Kidney epithelial cell (primary cell): ENCODE measurements at regions not wholly inside any gene's neighbourhood (a gene's known extent, or its start where the extent isn't known, plus 50 kb on each side); places are given as distances from the start of the nearest gene placed in this dataset.

Source experiments
- DNase-seq: peaks from one replicate; pipeline ENCODE4 v3.0.0-alpha.2; 2010; ENCODE audit warnings: low read depth
- H3K27me3 ChIP-seq: 2 replicates; pipeline ENCODE4 v1.6.0; 2011; ENCODE audit warnings: low read length; ENCODE audit not compliant: control insufficient read depth, insufficient read depth
- H3K36me3 ChIP-seq: 2 replicates; pipeline ENCODE4 v1.5.1; 2011; ENCODE audit warnings: low read length; ENCODE audit not compliant: control insufficient read depth, insufficient read depth
- H3K4me3 ChIP-seq: 2 replicates; pipeline ENCODE4 v1.5.1; 2011; ENCODE audit warnings: low read depth, mild to moderate bottlenecking, control low read depth, low read length
- CTCF ChIP-seq: IDR thresholded peaks from 2 replicates; pipeline ENCODE4 v1.5.1; 2011; ENCODE audit warnings: mild to moderate bottlenecking, moderate library complexity, low read length, control low read depth, inconsistent platforms; ENCODE audit not compliant: insufficient read depth, poor library complexity, severe bottlenecking

DNA sequence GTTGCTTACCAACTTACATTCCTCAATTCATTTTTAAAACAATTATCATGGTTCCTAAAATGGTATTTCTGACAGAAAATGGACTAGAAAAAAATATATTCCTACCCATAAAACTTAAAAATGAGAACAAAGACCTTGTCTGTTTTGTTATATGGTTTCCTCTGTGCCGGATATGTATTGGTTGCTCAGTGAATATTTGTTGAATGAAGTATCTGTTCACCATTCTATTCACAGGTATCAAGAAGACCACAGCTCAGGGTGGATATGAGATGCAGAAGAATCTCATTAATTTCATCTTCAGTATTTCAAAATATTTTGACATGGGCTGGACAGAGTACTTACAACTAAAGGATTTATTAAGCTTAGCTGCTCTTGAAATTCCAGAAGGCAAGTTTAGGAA lies 58.1 kb downstream of the TUSC7 start:
- no peak for TF ChIP-seq CTCF

GRCh38 chr3:116770815-116771450 lies 61.4 kb downstream of the TUSC7 start:
- peak; percentile 98 for TF ChIP-seq CTCF
- Histone ChIP-seq H3K36me3 (no peaks in the 10 kb centered on the region), H3K4me3 (no peak overlapping the region), H3K27me3 (no peaks in the 10 kb centered on the region)
- DNase-seq: peak; percentile 48

More for the DNA sequence above, 58.1 kb downstream of the TUSC7 start:
- H3K4me3 ChIP-seq: no peak overlapping the region
- H3K27me3 ChIP-seq: no peaks in the 10 kb centered on the region
- no peaks in the 10 kb centered on the region for H3K36me3 ChIP-seq
- DNase-seq: no peak

DNA sequence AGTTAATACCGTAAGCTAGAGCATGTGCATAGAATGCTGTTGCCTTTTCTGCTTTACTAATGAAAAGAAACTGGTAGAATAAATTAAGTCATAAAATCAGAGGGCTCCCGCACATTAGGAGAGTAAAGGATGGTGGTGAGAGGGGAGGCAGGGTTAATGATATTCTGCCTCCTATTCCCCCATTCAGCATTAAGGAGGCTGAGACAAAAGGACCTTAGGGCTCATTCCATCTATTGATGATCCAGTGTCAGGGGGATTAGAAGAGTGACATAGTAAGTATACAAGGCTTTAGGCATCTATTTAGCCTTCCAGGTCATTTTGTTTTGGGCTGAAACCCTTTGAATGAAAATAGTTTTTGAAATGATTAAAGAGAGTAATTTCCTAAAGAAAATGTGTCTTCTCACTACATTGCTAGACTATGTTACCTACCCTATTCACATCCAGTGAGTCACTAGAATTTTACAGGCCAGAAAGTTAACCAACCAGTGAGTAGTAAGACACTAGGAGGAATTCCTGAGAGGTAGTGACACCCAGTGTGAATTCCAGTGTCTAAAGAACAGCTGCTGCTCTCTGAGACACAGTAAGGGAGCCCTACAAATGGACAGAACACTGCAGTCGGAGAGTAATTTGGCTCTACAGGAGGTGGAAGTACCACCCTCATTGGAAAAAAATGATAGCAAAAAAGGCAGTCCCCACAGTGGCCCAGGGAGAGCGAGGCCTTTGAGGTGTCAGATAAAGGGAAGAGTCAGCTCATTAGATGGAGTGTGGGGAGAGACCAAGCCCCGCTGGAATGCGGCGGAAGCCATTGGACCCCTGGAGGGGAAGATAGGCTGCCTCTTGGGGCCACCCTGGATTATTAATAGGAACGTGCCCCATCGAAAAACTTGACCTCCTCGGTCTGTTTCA lies 67.6 kb downstream of the TUSC7 start:
- H3K4me3 ChIP-seq: no peak overlapping the region
- H3K27me3 ChIP-seq: no peaks in the 10 kb centered on the region
- TF ChIP-seq CTCF: no peak
- peak; percentile 23 for DNase-seq
- no peaks in the 10 kb centered on the region for H3K36me3 ChIP-seq

DNA sequence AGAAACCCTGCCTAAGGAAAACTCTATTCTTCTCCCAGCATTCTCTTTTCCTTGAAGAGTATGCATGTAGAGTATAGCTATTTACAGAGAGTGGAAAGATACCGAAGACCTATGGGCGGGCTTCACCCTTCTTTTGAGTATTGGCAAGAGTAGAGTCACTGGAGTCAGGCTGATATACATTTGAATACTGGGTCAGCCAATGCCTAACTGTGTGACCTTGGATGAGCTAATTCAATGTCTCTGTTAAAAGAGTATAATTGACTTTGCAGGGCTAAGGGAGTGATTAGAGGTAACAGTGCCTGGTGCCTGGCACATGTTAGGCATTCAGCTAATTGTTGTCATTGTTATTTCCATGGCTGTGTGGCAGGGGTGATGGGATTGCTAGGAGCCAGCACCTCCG lies 75.6 kb downstream of the TUSC7 start:
- no peak for DNase-seq
- H3K36me3 ChIP-seq: no peaks in the 10 kb centered on the region
- no peak for TF ChIP-seq CTCF
- no peak overlapping the region for H3K4me3 ChIP-seq
- H3K27me3 ChIP-seq: no peaks in the 10 kb centered on the region

GRCh38 chr3:116802651-116803050 lies 93.1 kb downstream of the TUSC7 start:
- H3K27me3 ChIP-seq: no peaks in the 10 kb centered on the region

More at GRCh38 chr3:116802651-116803050, 93.1 kb downstream of the TUSC7 start:
- DNase-seq: no peak
- TF ChIP-seq CTCF: no peak
- Histone ChIP-seq H3K4me3 (no peak overlapping the region), H3K36me3 (no peaks in the 10 kb centered on the region)
